GM12878 (cell line): ENCODE measurements at regions not wholly inside any gene's neighbourhood (a gene's known extent, or its start where the extent isn't known, plus 50 kb on each side); places are given as distances from the start of the nearest gene placed in this dataset.

Experiments used
- ATAC-seq: fragments of 200-7000 bp; cut with Tn5 transposase; 3 replicates; pipeline ENCODE4 v1.9.1; 2020; ENCODE audit warnings: mild to moderate bottlenecking, moderate library complexity
- BruUV-seq: library from RNA; stranded (reverse); fragments of 400-500 nt; replicated peaks from 2 replicates; lab custom pipeline; 2021; lab: Mats Ljungman, UMichigan
- CTCF ChIA-PET: fragments of 300-600 bp; sonication (Branson Sonifier 250); formaldehyde crosslinking; extraction: SDS; loops from one replicate; lab custom pipeline; 2021; ENCODE audit warnings: inconsistent platforms; lab: Yijun Ruan, JAX
- POLR2A ChIA-PET: fragments of 350-600 bp; formaldehyde crosslinking; extraction: SDS; loops from one replicate; lab custom pipeline; 2021; ENCODE audit warnings: inconsistent platforms; lab: Charles Lee
- RAD21 ChIA-PET: fragments of 300-600 bp; sonication (Branson Sonifier 250); formaldehyde crosslinking; loops from one replicate; lab custom pipeline; 2023; ENCODE audit warnings: antibody characterized with exemption; ENCODE audit not compliant: unreplicated experiment; lab: Charles Lee
- SMC1A ChIA-PET: fragments of 300-600 bp; sonication (Branson Sonifier 250); formaldehyde crosslinking; loops from one replicate; lab custom pipeline; 2023; ENCODE audit not compliant: unreplicated experiment, uncharacterized antibody; lab: Charles Lee
- DNase-seq: peaks from one replicate; pipeline ENCODE4 v3.0.0-alpha.2; 2011; ENCODE audit warnings: low read depth, low spot score
- FAIRE-seq: peaks from 3 replicates; lab custom pipeline; 2011; peaks lifted over from hg19 to GRCh38; lab: Jason Lieb, UNC
- H2AFZ ChIP-seq: 2 replicates; pipeline ENCODE4 v1.6.0; 2011; ENCODE audit warnings: low read depth, low read length, control low read depth; ENCODE audit not compliant: control insufficient read depth
- H3K27ac ChIP-seq: 2 replicates; pipeline ENCODE4 v1.5.1; 2011; ENCODE audit warnings: control low read depth; ENCODE audit not compliant: control insufficient read depth, insufficient read depth
- H3K27me3 ChIP-seq, 2 experiments: replicated peaks in 1 of 2; 2 replicates each; pipeline versions ENCODE4 v1.6.0 to v1.6.1; 2011; ENCODE audit warnings: low read length in 1 of 2; ENCODE audit not compliant: control insufficient read depth in 2 of 2, insufficient read depth in 2 of 2
- H3K36me3 ChIP-seq, 2 experiments: 2 replicates each; pipeline ENCODE4 v1.5.1; 2011; ENCODE audit warnings: low read length in 1 of 2; ENCODE audit not compliant: control insufficient read depth in 2 of 2, insufficient read depth in 2 of 2
- H3K4me1 ChIP-seq: 2 replicates; pipeline ENCODE4 v1.6.1; 2011; ENCODE audit warnings: mild to moderate bottlenecking, low read length, moderate library complexity, mixed read lengths; ENCODE audit not compliant: control insufficient read depth, insufficient read depth
- H3K4me2 ChIP-seq: 2 replicates; pipeline ENCODE4 v1.6.0; 2011; ENCODE audit warnings: control low read depth; ENCODE audit not compliant: control insufficient read depth, insufficient read depth
- H3K4me3 ChIP-seq: fragments of 200-600 bp; sonication (generic); 2 replicates; pipeline ENCODE4 v1.5.1; 2016
- H3K79me2 ChIP-seq: 2 replicates; pipeline ENCODE4 v1.6.0; 2011; ENCODE audit warnings: low read length; ENCODE audit not compliant: control insufficient read depth, insufficient read depth
- H3K9ac ChIP-seq: 2 replicates; pipeline ENCODE4 v1.8.0; 2011; ENCODE audit warnings: low read length, control low read depth, mixed read lengths; ENCODE audit not compliant: control insufficient read depth, insufficient read depth
- H3K9me3 ChIP-seq: replicated peaks from 3 replicates; pipeline ENCODE4 v1.5.1; 2011; ENCODE audit warnings: mild to moderate bottlenecking, low read length; ENCODE audit not compliant: control insufficient read depth, insufficient read depth
- H4K20me1 ChIP-seq: 2 replicates; pipeline ENCODE4 v1.6.0; 2011; ENCODE audit not compliant: control insufficient read depth, insufficient read depth
- BCL11A ChIP-seq: IDR thresholded peaks from 2 replicates; pipeline ENCODE4 v1.6.1; 2011; ENCODE audit warnings: low read depth, low read length
- CHD1 ChIP-seq: IDR thresholded peaks from 2 replicates; pipeline ENCODE4 v1.6.1; 2012; ENCODE audit warnings: low read depth, low read length, improper control_type of control experiment
- CHD2 ChIP-seq: IDR thresholded peaks from 2 replicates; pipeline ENCODE4 v1.6.1; 2011; ENCODE audit warnings: low read depth, low read length, improper control_type of control experiment, borderline replicate concordance
- DPF2 ChIP-seq: fragments of 450-650 bp; IDR thresholded peaks from 2 replicates; pipeline ENCODE4 v1.6.1; 2017; ENCODE audit warnings: mild to moderate bottlenecking
- EGR1 ChIP-seq, 2 experiments: IDR thresholded peaks; 1 replicate in 1 of 2; 2 replicates in 1 of 2; pipeline ENCODE4 v1.6.1; 2011 to 2012; ENCODE audit warnings: low read depth in 2 of 2, low read length in 2 of 2, borderline replicate concordance in 1 of 2, mild to moderate bottlenecking in 1 of 2, moderate library complexity in 1 of 2
- EP300 ChIP-seq, 2 experiments: fragments of 150-350 bp in 1 of 2; IDR thresholded peaks; 2 replicates each; pipeline ENCODE4 v1.6.1; 2011 to 2012; ENCODE audit warnings: low read depth in 2 of 2, low read length in 2 of 2, borderline replicate concordance in 1 of 2, improper control_type of control experiment in 1 of 2, inconsistent platforms in 1 of 2; ENCODE audit not compliant: control insufficient read depth in 1 of 2
- ETV6 ChIP-seq, 2 experiments: fragments of 450-650 bp in 1 of 2; IDR thresholded peaks in 1 of 2; conservative IDR thresholded peaks in 1 of 2; 2 replicates each; pipeline ENCODE4 v1.6.1; 2014; ENCODE audit warnings: antibody characterized with exemption in 1 of 2, borderline replicate concordance in 1 of 2, low read depth in 1 of 2, mild to moderate bottlenecking in 1 of 2, moderate library complexity in 1 of 2
- FOS ChIP-seq: IDR thresholded peaks from 3 replicates; pipeline ENCODE4 v1.6.1; 2011; ENCODE audit warnings: borderline replicate concordance; ENCODE audit not compliant: insufficient read length; ENCODE audit errors: extremely low read depth
- GABPA ChIP-seq: IDR thresholded peaks from 2 replicates; pipeline ENCODE4 v1.6.1; 2014; ENCODE audit warnings: antibody characterized with exemption, low read depth, mild to moderate bottlenecking, inconsistent platforms
- HDGF ChIP-seq: fragments of 450-650 bp; IDR thresholded peaks from 2 replicates; pipeline ENCODE4 v1.6.1; 2016; ENCODE audit warnings: antibody characterized with exemption
- KAT2A ChIP-seq: conservative IDR thresholded peaks from 2 replicates; pipeline ENCODE4 v1.6.1; 2011; ENCODE audit warnings: low read depth, low read length; ENCODE audit not compliant: control insufficient read depth
- MTA2 ChIP-seq: fragments of 450-650 bp; IDR thresholded peaks from 2 replicates; pipeline ENCODE4 v1.6.1; 2016; ENCODE audit warnings: low read depth, mild to moderate bottlenecking, moderate library complexity
- POLR2A ChIP-seq: IDR thresholded peaks from 2 replicates; pipeline ENCODE4 v1.6.1; 2011; ENCODE audit warnings: low read depth, mild to moderate bottlenecking, low read length
- RBBP5 ChIP-seq: fragments of 200-600 bp; sonication (generic); conservative IDR thresholded peaks from 2 replicates; pipeline ENCODE4 v1.6.1; 2016
- RCOR1 ChIP-seq: conservative IDR thresholded peaks from 2 replicates; pipeline ENCODE4 v1.6.1; 2012; ENCODE audit warnings: low read depth, low read length, improper control_type of control experiment
- SREBF2 ChIP-seq: IDR thresholded peaks from 2 replicates; pipeline ENCODE4 v1.6.1; 2012; ENCODE audit warnings: mild to moderate bottlenecking, low read length
- WGBS: methylation state at CpG from one replicate; pipeline ENCODE4 v1.1.6; 2016; ENCODE audit warnings: low lambda C conversion rate; ENCODE audit not compliant: insufficient replicate concordance, insufficient coverage; ENCODE audit errors: missing lambda C conversion rate; 5-methylcytosine and 5-hydroxymethylcytosine counted together
- in situ Hi-C: fragments of 300-500 bp; cut with MboI; formaldehyde crosslinking; loops from 9 replicates; pipeline ENCODE4 v1.14.3; 2018; ENCODE audit warnings: mixed read lengths
- intact Hi-C: fragments of 100-400 bp; cut with micrococcal nuclease; formaldehyde crosslinking; loops from one replicate; pipeline ENCODE4 v1.14.2; 2022; ENCODE audit not compliant: unreplicated experiment
- TF ChIP-seq, protein P1 (sequence below): fragments of 150-350 bp; IDR thresholded peaks from 2 replicates; pipeline ENCODE4 v1.6.1; 2016; ENCODE audit warnings: low read depth, low read length

GRCh38 chr5:53334431-53334941, 145.9 kb upstream of the FST start:
- 45% methylated on average over 4 of the region's 4 CpGs for WGBS
- TF ChIP-seq FOS, result no peak
- H2AFZ ChIP-seq, result no peak overlapping the region
- no peak overlapping the region for H3K4me2 ChIP-seq
- no peaks in the 10 kb centered on the region for H3K36me3 ChIP-seq
- H4K20me1 ChIP-seq, result no peaks in the 10 kb centered on the region
- in situ Hi-C loops (no loop called here), intact Hi-C loops (no loop called here)
- CTCF ChIA-PET, result no interaction called here
- no peaks in the 10 kb centered on the region for H3K9me3 ChIP-seq
- no peaks in the 10 kb centered on the region for H3K27me3 ChIP-seq
- no TSS peak for BruUV-seq
- no peak overlapping the region for H3K9ac ChIP-seq
- H3K4me3 ChIP-seq, result no peak overlapping the region
- no peak overlapping the region for H3K27ac ChIP-seq
- SMC1A ChIA-PET, result no interaction called here
- DNase-seq (no peak), ATAC-seq (no peak), FAIRE-seq (no peak)
- no peaks in the 10 kb centered on the region for H3K79me2 ChIP-seq
- POLR2A ChIA-PET, result no interaction called here
- no peaks in the 10 kb centered on the region for H3K4me1 ChIP-seq
- RAD21 ChIA-PET, result no interaction called here

- H4K20me1 ChIP-seq, result no peaks in the 10 kb centered on the region
- ATAC-seq, result 0 out of 3 replicates have a peak, but pooled peaks have one; percentile 30
- no peak overlapping the region for H3K9ac ChIP-seq
- DNase-seq, result no peak
- ChIA-PET RAD21 (no interaction called here), SMC1A (no interaction called here), POLR2A (no interaction called here), CTCF (no interaction called here)
- H3K9me3 ChIP-seq, result no peaks in the 10 kb centered on the region
- H3K79me2 ChIP-seq, result no peaks in the 10 kb centered on the region
- H3K36me3 ChIP-seq, result no peaks in the 10 kb centered on the region
- no peak overlapping the region for H3K4me3 ChIP-seq
- BruUV-seq, result no TSS peak
- H3K27me3 ChIP-seq, result no peaks in the 10 kb centered on the region
- H3K4me2 ChIP-seq, result no peak overlapping the region
- in situ Hi-C loops (no loop called here), intact Hi-C loops (no loop called here)
- no peak overlapping the region for H2AFZ ChIP-seq
- 19% methylated on average over 2 of the region's 2 CpGs for WGBS
- H3K4me1 ChIP-seq, result no peaks in the 10 kb centered on the region
- no peak for FAIRE-seq
- no peak overlapping the region for H3K27ac ChIP-seq
- TF ChIP-seq RCOR1, result no peak
- no peak for TF ChIP-seq POLR2A
- no peak for TF ChIP-seq MTA2
- TF ChIP-seq CHD2, result no peak
- TF ChIP-seq ETV6 (conservative IDR thresholded peaks at IDR 0.05 in 1 of 2, IDR thresholded peaks at IDR 0.05 in 1 of 2; ENCODE audit: borderline replicate concordance in 1 of 2, low read depth in 1 of 2), result no peak
- TF ChIP-seq RBBP5, result no peak
- no peak for TF ChIP-seq SREBF2
- TF ChIP-seq BCL11A, result no peak
- TF ChIP-seq CHD1, result no peak
- no peak for TF ChIP-seq EGR1 (IDR thresholded peaks at IDR 0.05; ENCODE audit: borderline replicate concordance in 1 of 2, low read depth in 2 of 2, low read length in 2 of 2)
- TF ChIP-seq, protein P1, sequence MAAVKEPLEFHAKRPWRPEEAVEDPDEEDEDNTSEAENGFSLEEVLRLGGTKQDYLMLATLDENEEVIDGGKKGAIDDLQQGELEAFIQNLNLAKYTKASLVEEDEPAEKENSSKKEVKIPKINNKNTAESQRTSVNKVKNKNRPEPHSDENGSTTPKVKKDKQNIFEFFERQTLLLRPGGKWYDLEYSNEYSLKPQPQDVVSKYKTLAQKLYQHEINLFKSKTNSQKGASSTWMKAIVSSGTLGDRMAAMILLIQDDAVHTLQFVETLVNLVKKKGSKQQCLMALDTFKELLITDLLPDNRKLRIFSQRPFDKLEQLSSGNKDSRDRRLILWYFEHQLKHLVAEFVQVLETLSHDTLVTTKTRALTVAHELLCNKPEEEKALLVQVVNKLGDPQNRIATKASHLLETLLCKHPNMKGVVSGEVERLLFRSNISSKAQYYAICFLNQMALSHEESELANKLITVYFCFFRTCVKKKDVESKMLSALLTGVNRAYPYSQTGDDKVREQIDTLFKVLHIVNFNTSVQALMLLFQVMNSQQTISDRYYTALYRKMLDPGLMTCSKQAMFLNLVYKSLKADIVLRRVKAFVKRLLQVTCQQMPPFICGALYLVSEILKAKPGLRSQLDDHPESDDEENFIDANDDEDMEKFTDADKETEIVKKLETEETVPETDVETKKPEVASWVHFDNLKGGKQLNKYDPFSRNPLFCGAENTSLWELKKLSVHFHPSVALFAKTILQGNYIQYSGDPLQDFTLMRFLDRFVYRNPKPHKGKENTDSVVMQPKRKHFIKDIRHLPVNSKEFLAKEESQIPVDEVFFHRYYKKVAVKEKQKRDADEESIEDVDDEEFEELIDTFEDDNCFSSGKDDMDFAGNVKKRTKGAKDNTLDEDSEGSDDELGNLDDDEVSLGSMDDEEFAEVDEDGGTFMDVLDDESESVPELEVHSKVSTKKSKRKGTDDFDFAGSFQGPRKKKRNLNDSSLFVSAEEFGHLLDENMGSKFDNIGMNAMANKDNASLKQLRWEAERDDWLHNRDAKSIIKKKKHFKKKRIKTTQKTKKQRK, result no peak
- TF ChIP-seq GABPA, result no peak
- TF ChIP-seq HDGF, result no peak
- no peak for TF ChIP-seq DPF2
- no peak for TF ChIP-seq EP300 (IDR thresholded peaks at IDR 0.05; ENCODE audit: borderline replicate concordance in 1 of 2, control insufficient read depth in 1 of 2, low read depth in 2 of 2, low read length in 2 of 2)
- no peak for TF ChIP-seq KAT2A
Measured at GRCh38 chr5:53335115-53335514, 145.3 kb upstream of the FST start.
